Fibroblast of pulmonary artery (primary cell): ENCODE measurements at regions not wholly inside any gene's neighbourhood (a gene's known extent, or its start where the extent isn't known, plus 50 kb on each side); places are given as distances from the start of the nearest gene placed in this dataset.
"Not testable (repeated sequence)": the region's sequence is repeated elsewhere in the genome, so short reads cannot be mapped to it uniquely, and the experiment has no call there.

Experiments
- DNase-seq: peaks from one replicate; pipeline ENCODE4 v3.0.0-alpha.2; 2010; ENCODE audit warnings: low read depth
- H3K4me3 ChIP-seq: replicated peaks from 2 replicates; pipeline ENCODE4 v1.5.1; 2011; ENCODE audit warnings: low read depth, mild to moderate bottlenecking, control low read depth, low read length, moderate library complexity
- TF ChIP-seq, protein P1 (sequence below): IDR thresholded peaks from 2 replicates; pipeline ENCODE4 v1.5.1; 2011; ENCODE audit warnings: mild to moderate bottlenecking, control low read depth, low read length, inconsistent platforms; ENCODE audit errors: missing control alignments

DNA sequence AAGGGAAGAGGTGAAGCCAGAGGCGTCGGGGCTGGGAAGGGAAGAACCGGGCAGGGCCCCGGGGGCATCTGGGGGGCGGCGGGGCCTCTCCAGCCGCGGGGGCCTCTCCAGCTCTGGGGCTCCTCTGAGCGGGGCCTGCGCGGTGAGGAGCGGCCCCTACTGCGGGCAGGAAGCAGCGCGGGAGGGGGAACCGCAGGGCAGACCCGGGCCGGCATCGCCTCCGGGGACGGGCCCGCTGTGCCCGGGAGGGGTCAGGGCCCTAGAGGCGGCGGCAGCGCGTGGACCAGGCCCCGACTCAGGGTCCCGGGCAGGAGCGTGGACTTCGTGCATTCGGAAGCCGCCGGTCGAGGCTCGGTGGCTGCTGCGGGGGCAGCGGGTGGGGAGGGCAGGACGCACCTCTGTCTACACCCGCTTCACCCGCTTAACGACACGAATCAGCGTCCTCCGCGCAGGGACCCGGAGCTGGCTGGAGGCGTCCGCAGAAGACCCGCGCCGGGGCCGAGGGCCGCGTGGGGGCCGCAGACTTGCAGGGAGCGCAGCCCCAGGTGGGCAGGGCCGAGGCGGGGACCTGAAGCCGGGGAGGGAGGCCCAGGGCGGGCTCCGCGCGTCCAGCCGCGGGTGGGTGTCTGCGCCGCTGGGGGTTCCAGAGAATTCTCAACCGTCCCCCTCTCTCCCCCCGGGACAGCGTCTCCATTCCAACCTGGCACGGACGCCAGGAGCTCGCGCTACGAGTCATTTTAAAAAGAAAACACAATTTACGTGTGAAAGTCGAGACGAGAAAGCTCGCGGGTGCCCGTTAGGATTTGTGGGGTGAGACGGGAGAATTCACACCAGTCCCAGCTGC lies 345.0 kb downstream of the ADGRD1 start:
- not testable (repeated sequence) for DNase-seq, H3K4me3 ChIP-seq

- H3K4me3 ChIP-seq, DNase-seq: not testable (repeated sequence)
These were observed 345.6 kb downstream of the ADGRD1 start for GRCh38 chr12:131299370-131299701.

- not testable (repeated sequence) for H3K4me3 ChIP-seq, DNase-seq
These were observed 349.9 kb downstream of the ADGRD1 start for GRCh38 chr12:131303576-131303975.

DNA sequence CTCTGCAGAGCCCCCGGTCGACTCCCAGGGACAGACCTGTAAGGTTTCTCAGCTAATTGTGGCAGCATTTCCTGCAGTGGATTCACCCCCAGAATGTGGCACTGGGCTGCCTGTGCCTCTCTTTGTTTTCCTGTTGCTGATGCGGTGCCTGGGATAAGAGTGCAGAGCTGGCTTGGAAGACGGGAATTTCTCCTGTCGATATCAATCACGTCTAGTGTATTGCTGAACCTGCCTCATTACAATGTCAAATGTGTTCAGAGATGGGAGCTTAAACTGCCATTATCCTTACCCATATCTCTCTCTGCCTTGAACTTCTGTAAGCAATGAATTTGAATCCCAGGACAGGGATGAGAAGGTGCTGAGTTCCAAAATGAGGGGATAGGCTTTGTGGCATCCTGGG lies 350.9 kb downstream of the ADGRD1 start:
- not testable (repeated sequence) for H3K4me3 ChIP-seq

DNA sequence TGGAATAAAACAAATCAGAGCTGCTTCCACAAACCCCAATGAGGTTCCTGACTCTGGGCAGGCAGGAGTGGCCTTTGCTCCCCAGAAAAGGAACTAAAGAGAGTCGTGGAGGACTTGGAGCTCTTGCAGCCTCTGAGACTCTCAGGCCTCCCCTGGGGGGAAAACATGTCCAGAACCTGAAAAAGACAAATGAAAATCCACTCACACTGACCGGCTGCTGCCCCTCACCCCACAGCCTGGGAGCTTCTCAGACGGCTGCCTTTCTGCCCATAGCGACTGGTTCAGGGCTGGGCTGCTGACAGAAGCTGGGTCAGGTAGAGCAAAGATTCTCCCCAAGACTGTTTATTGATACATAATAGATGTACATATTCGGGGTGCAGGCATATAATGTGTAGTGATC lies 356.0 kb downstream of the ADGRD1 start:
- no peak for DNase-seq
- TF ChIP-seq, protein P1, sequence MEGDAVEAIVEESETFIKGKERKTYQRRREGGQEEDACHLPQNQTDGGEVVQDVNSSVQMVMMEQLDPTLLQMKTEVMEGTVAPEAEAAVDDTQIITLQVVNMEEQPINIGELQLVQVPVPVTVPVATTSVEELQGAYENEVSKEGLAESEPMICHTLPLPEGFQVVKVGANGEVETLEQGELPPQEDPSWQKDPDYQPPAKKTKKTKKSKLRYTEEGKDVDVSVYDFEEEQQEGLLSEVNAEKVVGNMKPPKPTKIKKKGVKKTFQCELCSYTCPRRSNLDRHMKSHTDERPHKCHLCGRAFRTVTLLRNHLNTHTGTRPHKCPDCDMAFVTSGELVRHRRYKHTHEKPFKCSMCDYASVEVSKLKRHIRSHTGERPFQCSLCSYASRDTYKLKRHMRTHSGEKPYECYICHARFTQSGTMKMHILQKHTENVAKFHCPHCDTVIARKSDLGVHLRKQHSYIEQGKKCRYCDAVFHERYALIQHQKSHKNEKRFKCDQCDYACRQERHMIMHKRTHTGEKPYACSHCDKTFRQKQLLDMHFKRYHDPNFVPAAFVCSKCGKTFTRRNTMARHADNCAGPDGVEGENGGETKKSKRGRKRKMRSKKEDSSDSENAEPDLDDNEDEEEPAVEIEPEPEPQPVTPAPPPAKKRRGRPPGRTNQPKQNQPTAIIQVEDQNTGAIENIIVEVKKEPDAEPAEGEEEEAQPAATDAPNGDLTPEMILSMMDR: no peak
- no peak overlapping the region for H3K4me3 ChIP-seq

More for the DNA sequence above, 350.9 kb downstream of the ADGRD1 start:
- DNase-seq: not testable (repeated sequence)

DNA sequence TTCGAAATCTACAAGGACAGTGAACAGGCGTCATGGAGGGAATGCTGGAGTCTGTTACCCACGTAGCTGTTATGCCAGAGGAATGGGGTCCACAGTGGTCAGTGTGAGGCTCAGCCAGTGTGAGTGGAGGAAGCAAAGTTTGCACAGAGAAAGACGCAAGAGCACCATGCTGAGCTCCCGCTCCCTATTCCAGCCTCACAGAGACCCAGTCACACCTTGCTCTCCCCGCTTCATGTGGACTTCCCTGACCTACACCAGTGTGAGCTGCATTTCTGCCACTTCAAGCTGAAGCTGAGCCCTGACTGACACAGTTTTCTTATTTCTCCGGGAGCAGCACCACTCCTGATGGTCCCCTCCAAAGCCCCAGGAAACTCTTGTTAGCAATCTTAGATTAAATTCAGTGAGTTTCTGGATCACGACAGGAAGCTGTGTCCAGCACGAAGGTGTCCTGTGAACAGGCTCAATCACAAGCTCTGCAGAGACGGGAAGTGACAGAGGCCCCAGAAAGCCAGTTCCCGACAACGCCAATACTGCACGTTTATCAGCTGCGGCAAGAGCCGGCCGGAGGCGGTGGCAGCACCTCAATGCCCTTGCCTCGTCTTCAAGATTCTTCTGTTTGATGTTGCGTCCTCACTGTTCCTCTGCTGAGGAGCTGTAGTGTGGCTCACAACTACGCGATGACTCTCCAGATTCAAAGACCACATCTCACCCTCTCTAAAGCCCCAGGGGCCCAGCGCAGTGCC lies 356.7 kb downstream of the ADGRD1 start:
- not testable (repeated sequence) for H3K4me3 ChIP-seq, DNase-seq

GRCh38 chr12:131311279-131311722 lies 357.6 kb downstream of the ADGRD1 start:
- not testable (repeated sequence) for H3K4me3 ChIP-seq, DNase-seq

DNA sequence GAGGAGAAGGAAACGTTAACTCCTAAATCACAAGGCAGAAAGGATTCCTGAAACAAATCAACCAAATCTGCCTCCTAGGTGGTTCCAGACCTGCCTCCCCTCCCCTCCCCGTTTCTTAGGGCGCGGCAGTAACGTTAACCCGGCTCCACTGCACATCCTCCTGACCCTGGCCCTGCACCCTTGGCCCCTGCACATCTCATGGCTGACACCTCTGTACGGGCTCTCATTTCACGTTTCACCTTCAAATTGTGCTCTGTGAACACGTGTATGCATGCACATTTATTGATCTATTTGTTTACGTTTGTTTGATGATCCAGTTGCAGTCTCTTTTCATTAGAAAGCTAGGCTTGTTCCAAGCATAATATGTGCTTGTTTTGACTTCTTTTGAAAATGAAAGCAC lies 358.1 kb downstream of the ADGRD1 start:
- H3K4me3 ChIP-seq: no peak overlapping the region
- TF ChIP-seq, protein P1: no peak
- no peak for DNase-seq

DNA sequence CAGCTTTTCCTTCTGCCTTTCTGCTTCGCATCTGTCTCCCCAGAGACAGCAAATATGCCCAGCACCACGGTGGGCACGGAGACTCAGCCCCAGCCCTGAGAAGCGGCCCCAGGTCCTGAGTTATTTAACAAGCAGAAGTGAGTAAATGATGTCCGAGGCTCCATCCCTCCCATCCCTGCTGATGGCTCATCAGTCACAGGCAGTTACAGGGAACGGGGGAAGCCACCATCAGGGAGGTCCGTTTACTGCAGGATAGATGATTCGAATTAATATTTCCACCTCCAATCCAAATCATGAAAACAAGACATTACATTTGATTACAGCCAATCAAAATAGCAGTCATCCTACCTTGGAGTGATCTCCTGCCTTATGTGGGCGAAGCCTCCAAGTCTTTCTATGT lies 358.7 kb downstream of the ADGRD1 start:
- not testable (repeated sequence) for DNase-seq, H3K4me3 ChIP-seq

GRCh38 chr12:131312793-131313545 lies 359.3 kb downstream of the ADGRD1 start:
- no peak for DNase-seq
- TF ChIP-seq, protein P1: no peak
- H3K4me3 ChIP-seq: no peak overlapping the region
